CD4-positive, alpha-beta T cell treated with Interleukin-2 at 100 ng/mL for 4 hours (primary cell): ENCODE measurements at regions not wholly inside any gene's neighbourhood (a gene's known extent, or its start where the extent isn't known, plus 50 kb on each side); places are given as distances from the start of the nearest gene placed in this dataset.

ENCODE experiments used
- DNase-seq: peaks from one replicate; pipeline ENCODE4 v3.0.0-alpha.2; 2020; ENCODE audit warnings: low spot score

GRCh38 chr1:98330224-98330623 is 331.3 kb upstream of the SNX7 start:
- no peak for DNase-seq

- no peak for DNase-seq
Measured at GRCh38 chr1:98328855-98329254, 332.7 kb upstream of the SNX7 start.

GRCh38 chr1:98327220-98327861 is 334.2 kb upstream of the SNX7 start:
- DNase-seq: no peak

GRCh38 chr1:98325646-98326440 is 335.7 kb upstream of the SNX7 start:
- DNase-seq: no peak

- peak; percentile 43 for DNase-seq
Measured at GRCh38 chr1:98323906-98324358, 337.6 kb upstream of the SNX7 start.

- DNase-seq: no peak
Measured at GRCh38 chr1:98323388-98323787, 338.1 kb upstream of the SNX7 start.

- no peak for DNase-seq
Measured at GRCh38 chr1:98322966-98323365, 338.6 kb upstream of the SNX7 start.

GRCh38 chr1:98322086-98322485 is 339.4 kb upstream of the SNX7 start:
- DNase-seq: no peak

GRCh38 chr1:98321191-98321590 is 340.3 kb upstream of the SNX7 start:
- no peak for DNase-seq

GRCh38 chr1:98316286-98316905 is 345.1 kb upstream of the SNX7 start:
- DNase-seq: no peak

GRCh38 chr1:98315309-98315708 is 346.2 kb upstream of the SNX7 start:
- no peak for DNase-seq

GRCh38 chr1:98314601-98315000 is 346.9 kb upstream of the SNX7 start:
- DNase-seq: no peak

GRCh38 chr1:98306517-98307089 is 354.9 kb upstream of the SNX7 start:
- no peak for DNase-seq

GRCh38 chr1:98305362-98305761 is 356.2 kb upstream of the SNX7 start:
- DNase-seq: no peak

- DNase-seq: no peak
Measured at GRCh38 chr1:98304888-98305287, 356.6 kb upstream of the SNX7 start.

GRCh38 chr1:98299861-98300260 is 361.7 kb upstream of the SNX7 start:
- DNase-seq: no peak

- no peak for DNase-seq
Measured at GRCh38 chr1:98299313-98299712, 362.2 kb upstream of the SNX7 start.

GRCh38 chr1:98298319-98298718 is 363.2 kb upstream of the SNX7 start:
- no peak for DNase-seq

- no peak for DNase-seq
Measured at GRCh38 chr1:98296681-98297080, 364.8 kb upstream of the SNX7 start.

GRCh38 chr1:98294127-98294526 is 367.4 kb upstream of the SNX7 start:
- no peak for DNase-seq

- DNase-seq: no peak
Measured at GRCh38 chr1:98292994-98293393, 368.5 kb upstream of the SNX7 start.

- no peak for DNase-seq
Measured at GRCh38 chr1:98289311-98289710, 368.5 kb upstream of the DPYD start.

GRCh38 chr1:98288494-98288893 is 367.7 kb upstream of the DPYD start:
- no peak for DNase-seq
